Stimulated activated CD4-positive, alpha-beta T cell treated with anti-CD3 and anti-CD28 coated beads, Interleukin-15, amount 100 ng/mL, for 1 hour (primary cell): ENCODE measurements at regions not wholly inside any gene's neighbourhood (a gene's known extent, or its start where the extent isn't known, plus 50 kb on each side); places are given as distances from the start of the nearest gene placed in this dataset.

Source experiments
- DNase-seq, 2 donors: peaks; one replicate each; pipeline ENCODE4 v3.0.0-alpha.2; 2020; ENCODE audit warnings: low read depth in 1 of 2, low spot score in 1 of 2

GRCh38 chr2:120401275-120402066 lies 55.5 kb downstream of the INHBB start:
- no peak for DNase-seq

- no peak for DNase-seq
These were observed 56.1 kb downstream of the INHBB start for GRCh38 chr2:120402067-120402433.

DNA sequence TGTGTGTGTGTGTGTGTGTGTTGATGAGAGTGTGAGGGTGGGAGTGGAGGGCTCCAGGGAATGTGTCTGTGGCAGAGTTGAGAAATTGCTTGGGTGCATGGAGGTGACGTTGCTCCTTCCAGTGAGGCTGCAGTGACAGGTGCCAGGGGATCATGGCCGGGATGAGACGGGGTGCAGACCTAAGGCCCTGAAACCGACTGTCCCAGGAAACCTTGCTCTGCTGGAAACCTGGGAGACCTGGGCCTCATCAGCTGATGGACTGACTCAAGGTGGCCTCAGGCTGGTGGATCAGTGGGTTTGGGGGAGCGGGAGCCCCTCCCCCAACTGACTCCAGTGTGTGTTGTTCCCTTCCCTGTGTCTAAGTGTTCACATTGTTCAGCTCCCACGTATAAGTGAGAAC lies 56.6 kb downstream of the INHBB start:
- no peak for DNase-seq

DNA sequence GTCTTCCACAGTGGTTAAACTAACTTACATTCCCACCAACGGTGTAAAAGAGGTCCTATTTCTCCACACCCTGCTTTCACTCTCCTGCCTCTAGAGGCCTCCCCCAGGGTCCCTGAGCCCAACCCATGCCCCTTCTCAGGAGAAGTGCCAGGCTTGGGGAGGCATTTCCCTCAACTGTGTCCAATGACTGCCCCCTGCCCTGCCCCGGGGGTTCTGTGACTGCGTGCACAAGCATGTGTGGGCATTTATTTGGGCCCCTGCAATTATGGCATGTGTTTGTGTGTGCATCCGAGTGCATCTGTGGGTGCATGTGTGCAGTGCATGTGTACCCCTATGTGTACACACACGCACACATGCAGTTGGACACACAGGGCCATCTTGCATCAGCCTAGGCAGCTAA lies 57.3 kb downstream of the INHBB start:
- no peak for DNase-seq

- DNase-seq: no peak
These were observed 57.7 kb downstream of the INHBB start for GRCh38 chr2:120403676-120404075.

DNA sequence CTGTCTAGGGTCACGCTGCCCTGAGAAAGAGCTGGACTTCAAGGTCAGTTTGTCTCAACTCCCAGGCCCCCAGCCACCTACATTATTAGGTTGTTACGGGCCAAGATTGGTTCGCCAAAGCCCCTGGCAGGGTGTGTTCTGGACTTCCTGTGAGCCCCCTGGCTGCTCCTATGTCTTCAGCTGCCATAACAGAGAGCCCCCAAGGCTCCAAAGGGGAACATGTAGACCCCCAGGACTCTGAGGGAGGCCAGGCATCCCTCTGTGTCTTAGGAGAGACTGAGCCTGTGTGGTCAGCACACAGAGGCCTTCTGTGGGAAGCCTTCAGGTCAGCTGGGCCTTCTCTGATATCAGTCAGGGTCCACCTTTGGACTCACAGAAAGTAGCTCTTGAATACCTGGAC lies 58.3 kb downstream of the INHBB start:
- no peak for DNase-seq

DNA sequence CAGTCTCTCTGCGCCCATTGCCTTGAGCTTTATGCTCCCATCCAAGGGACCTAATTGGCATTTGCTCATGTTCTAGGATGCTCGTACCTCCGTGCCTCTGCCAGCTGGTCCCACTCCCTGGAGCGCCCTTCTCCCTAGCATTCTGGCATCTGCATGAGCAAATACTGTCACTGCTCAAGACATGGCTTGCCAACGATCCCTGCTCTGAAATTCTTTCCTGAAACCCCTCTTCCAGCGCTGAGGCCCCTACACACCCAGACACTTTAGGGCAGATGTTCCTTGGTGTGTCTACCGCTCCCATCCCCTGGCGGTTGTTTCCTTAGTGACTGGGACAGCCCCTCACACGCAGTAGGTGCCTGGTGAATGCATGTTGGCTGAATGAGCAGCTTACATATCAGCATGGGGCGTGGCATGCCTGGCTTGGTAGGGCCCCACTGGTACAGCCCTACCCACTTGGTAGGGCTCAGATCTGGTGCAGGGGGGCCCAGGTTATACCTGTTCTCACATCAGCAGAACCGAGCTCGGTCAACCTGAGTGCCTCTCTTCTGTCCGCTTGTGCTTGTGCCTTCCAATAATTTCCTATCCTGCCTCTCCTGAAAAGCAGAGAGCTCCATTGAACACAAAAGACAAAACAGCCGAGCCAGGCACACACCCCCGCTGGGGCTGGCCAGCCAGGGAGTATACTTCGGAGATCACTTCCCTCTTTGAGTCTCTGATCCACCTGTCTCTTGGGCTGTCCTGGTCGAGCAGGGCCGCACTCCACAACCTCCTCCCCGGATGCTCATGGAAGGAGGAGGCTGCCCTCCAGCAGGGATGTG lies 59.2 kb downstream of the INHBB start:
- no peak for DNase-seq

DNA sequence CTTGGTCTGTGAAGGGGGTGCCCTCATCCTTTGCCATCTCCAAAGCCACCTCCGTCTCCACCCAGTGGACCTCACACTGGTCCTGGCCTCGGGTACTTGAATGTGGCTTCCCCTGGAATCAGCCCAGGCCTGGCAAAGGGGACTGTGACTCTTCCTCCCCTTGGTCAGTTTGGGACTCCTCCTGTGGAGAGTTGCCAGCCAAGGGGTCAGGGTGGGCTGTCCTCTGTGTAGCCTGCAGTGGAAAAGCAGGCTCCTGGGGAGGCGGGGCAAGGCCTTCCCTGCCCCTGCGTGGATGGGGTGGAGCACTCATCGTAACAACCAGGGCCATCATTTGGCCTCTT lies 59.8 kb downstream of the INHBB start:
- DNase-seq: no peak

GRCh38 chr2:120406566-120406965 lies 60.6 kb downstream of the INHBB start:
- no peak for DNase-seq

DNA sequence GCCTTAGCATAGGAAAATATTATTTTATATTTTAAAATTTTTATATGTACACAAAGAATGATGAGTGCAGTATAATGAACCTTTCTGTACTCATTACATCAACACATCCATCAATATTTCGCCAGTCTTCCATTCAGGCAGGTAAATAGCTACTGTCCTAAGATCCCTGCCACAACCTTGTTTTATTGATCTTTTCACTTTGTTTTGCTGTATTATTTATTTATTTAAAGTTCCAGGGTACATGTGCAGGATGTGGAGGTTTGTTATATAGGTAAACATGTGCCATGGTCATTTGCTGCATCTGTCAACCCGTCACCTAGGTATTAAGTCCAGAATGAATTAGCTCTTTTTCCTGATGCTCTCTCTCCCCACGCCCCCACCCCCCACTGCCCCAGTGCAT lies 64.6 kb downstream of the INHBB start:
- DNase-seq: no peak

DNA sequence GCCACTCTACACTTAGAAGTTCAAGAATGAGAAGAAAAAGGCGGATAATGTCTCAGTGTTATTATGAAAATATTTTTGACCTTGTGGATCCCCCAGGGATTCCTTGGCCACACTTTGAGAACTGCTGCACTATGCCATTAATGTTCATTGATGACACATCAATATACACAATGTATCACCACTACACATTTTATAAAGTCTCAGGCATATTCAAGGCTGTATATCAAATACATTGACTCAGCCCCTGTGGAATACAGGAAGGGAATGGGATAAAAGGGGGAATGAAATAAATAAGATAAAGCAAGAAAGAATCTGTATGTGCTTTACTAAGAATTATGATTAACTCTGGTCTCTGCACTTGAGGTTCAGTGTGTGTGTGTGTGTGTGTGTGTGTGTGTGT lies 69.1 kb downstream of the INHBB start:
- no peak for DNase-seq

DNA sequence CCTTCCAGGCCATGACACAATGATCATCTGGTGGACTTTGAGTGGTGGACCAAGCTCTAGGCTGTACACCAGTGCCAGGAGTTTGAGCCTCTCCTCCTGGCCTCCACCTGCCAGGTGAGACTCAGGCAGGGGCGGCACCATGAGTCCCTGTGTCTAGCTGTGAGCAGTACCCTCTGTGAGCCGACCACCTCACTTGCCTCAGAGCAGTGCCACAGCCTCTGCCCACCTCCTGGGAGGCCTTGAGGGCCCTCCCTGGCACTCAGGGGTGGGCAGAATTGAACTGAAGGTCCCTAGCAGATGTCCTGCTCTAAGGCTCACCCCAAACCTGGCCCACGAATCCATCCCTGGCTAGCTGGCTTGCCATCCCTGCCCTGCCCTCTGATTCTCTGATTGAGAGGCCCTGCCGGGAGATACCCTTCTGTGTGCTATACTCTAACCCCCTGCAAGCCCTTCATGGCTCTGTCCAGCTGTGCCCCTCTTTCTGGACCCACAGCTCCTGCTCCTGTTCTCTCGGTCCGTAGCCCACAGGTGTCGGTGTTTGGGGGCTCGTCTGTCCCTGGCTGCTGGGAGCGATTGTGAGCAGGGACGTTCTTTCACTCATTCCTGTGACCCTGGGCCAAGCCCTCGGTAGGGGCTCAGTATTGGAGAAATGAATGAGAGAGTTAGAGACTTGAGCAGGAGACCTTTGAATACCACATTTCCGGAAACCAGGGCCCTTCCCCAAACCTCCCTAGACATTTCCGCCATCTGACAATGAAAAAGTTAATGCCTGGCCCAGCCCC lies 70.0 kb downstream of the INHBB start:
- no peak for DNase-seq

DNA sequence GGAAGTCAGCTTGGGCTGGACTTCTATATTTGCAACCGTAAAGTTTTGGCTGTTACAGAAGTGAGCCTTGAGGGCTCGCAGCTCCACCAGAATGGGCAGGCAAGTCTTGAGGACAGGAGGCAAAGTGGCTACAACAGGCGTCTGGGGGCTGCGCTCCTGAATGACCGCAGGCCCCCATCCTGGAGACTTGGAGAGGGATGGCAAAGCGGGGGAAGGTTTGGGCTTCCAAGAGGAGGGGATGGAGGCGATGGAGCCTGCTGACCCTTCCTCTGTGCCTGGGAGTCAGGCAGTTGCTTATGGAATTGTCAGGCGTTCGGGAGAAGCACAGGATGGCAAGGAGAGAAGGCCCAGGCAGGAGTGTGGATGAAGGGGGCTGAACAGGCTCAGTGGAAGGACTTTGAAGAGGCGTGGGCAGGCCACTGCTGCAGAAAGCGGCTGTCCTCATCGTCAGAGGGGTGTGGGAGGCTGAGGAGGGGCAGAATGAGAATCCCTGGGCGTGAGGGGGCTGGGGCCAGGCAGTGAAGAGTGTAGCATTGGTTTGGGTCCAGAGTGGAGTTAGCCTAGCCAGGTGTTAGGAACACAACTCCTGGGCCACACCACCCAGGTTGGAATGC lies 72.3 kb downstream of the INHBB start:
- DNase-seq: no peak

DNA sequence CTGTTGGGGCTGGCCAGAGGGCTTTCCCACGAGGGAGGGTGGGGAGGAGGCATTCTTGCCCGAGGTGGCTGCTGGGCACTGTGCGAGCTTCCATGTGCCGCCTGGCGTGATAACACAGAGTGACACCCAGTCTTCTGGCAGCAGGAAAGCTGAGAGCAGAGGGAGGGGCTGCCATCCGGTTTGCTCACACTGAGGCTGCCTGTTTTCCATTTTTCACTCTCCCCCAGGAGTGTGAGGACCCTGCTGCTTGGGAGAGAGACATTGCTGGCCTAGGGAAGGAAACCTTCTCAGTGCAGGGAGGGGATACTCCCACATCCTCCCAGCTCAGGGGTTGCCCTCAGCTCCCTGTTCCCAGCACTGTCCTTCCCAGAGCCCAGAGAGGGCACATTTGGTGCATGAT lies 73.1 kb downstream of the INHBB start:
- DNase-seq: no peak

GRCh38 chr2:120419955-120420354 lies 74.0 kb downstream of the INHBB start:
- no peak for DNase-seq

DNA sequence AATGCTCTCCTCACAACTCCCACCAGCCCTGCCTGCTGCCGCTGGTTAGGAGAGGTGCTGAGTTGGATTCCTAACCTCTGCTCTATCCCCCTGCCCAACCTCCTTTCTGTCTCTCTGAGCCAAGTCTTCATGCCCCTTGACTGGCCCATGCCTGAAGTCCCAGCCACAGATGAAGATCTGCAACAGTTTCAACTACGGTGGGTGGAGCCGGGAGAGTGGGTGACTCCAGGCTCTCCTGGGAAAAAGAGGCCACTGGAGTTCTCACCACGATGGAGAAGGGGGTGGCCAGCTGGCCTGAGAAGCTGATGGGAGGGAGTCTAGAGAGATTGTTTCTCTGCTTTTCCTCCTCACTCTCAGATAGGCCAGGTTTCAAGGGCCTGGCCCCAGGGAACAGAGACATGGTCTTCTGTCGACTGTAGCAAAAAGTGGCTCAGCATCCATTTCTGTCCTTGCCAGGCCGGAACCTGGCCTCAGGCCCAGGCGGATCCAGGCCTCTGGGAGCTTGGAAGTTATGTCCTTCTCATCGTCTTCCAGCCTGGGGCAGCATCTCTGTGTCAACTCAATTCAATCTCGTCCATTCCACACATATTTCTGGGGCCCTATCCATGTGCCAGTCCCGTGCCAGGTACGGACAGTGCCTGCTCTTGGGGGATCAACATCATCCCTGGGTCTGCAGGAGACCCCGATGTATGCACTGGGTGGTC lies 75.3 kb downstream of the INHBB start:
- DNase-seq: no peak

GRCh38 chr2:120421830-120422175 lies 75.9 kb downstream of the INHBB start:
- DNase-seq: no peak

- no peak for DNase-seq
These were observed 76.7 kb downstream of the INHBB start for GRCh38 chr2:120422465-120423160.

DNA sequence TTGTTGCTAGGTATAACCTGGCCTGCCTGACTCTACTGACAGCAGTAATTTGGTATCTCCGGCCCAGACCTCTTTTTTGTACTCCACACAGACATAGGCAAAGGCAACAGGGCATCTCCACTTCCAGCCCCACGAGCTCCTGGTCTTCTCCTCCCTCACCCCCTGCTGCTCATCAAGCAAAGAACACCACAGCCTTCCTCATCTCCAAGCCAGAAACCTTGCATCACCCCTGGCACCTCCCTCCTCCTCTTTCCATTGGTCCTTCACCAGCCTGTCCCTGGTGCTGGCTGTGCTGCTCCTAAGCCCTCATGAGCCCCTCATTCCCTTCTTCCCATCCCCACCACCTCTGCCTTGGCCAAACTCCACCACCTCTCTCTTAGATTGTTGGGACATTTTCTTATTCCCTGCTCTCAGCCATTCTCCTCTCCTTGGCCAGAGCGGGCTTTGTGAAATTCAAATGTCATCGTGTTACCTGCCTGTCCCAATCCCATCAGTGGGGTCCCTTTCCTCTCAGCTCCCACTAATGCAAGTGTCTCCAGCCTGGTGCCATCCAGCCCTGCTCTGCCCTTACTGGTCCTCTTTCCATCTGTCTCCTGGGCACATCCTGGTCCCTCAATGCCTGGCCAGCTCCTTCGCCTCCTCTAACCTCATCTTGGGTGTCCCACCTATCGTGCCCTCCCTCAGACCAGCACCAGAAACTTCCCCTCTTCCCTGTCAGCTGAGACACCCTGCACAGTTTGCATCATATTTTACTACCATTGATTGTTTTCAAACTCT lies 77.4 kb downstream of the INHBB start:
- DNase-seq: no peak
